GM23248 (cell line): ENCODE measurements at regions not wholly inside any gene's neighbourhood (a gene's known extent, or its start where the extent isn't known, plus 50 kb on each side); places are given as distances from the start of the nearest gene placed in this dataset.

Experiments used
- EZH2 ChIP-seq: fragments of 200-600 bp; sonication (generic); IDR thresholded peaks from 2 replicates; pipeline ENCODE4 v1.6.1; 2018; ENCODE audit warnings: antibody characterized with exemption, mild to moderate bottlenecking; ENCODE audit not compliant: insufficient read depth, poor library complexity, severe bottlenecking
- EZH2phosphoT487 ChIP-seq: fragments of 200-600 bp; sonication (generic); IDR thresholded peaks from 2 replicates; pipeline ENCODE4 v1.6.1; 2018; ENCODE audit warnings: antibody characterized with exemption, moderate library complexity, mild to moderate bottlenecking, low read depth; ENCODE audit not compliant: insufficient read depth

DNA sequence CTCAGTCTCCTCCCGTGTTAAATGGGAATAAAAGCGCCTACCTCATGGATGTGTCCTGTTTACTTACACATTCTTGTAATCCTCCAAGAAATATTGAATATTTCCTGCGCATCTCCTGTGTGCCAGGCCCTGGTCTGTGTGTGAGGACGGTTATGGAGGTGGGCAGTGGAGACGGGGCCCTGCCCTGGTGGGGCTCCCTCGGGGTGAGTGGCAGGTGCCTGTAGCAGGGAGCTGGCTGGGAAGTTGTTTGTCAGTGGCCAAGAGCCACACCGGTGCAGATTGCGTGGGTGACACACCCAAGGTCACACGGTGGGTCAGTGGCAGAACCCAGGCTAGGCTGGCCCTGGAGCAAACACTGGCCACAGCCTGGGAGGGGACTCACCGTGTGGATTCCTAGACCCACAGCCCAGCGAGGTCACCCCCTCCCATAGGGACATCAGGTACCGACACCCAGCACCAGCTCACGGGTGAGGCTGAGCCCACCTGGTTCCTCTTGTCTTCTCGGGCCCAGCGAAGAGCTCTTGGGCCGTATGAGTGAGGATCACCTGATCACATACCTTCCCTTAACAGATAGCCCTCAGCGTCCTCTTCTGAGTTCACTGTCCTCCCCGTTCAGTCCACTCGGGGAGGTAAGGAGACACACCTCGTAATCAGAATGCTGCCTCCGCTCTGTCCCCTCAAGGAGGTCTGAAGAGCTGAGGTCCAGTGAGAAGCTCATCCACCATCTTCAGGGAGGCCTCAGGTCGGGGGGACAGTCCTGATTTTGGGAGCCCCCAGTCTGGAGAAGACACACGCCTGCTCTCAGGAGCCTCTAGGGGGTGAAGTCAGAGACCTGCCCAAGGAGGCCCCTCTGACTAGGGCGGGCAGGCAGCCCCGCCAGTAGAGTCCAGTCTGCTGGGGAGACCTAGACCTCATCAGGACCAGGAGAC, 349.6 kb downstream of the MATN1 start:
- TF ChIP-seq EZH2phosphoT487: no peak
- no peak for TF ChIP-seq EZH2
